K562 (cell line): ENCODE measurements at regions not wholly inside any gene's neighbourhood (a gene's known extent, or its start where the extent isn't known, plus 50 kb on each side); places are given as distances from the start of the nearest gene placed in this dataset.

Experiments used
- MTA3 ChIP-seq: fragments of 450-650 bp; formaldehyde crosslinking; IDR thresholded peaks from 2 replicates; pipeline ENCODE4 v1.6.1; 2017; ENCODE audit warnings: mild to moderate bottlenecking, borderline replicate concordance
- NR2C1 ChIP-seq, 2 experiments: fragments of 450-650 bp; IDR thresholded peaks; 2 replicates each; pipeline ENCODE4 v1.6.1; 2017; ENCODE audit warnings: mild to moderate bottlenecking in 2 of 2, antibody characterized with exemption in 1 of 2, inconsistent platforms in 1 of 2, missing compliant biosample characterization in 1 of 2, missing genetic modification characterization in 1 of 2
- SAFB ChIP-seq: fragments of 200-400 bp; formaldehyde crosslinking; IDR thresholded peaks from 2 replicates; pipeline ENCODE4 v1.6.1; 2017; ENCODE audit warnings: low read depth, low read length, borderline replicate concordance
- ZBTB33 ChIP-seq: sonication (generic); formaldehyde crosslinking; IDR thresholded peaks from 2 replicates; pipeline ENCODE4 v1.8.1; 2023; ENCODE audit warnings: mild to moderate bottlenecking, missing genetic modification reagents
- ZNF184 ChIP-seq: sonication (generic); formaldehyde crosslinking; IDR thresholded peaks from 2 replicates; pipeline ENCODE4 v1.5.0; 2020; ENCODE audit warnings: missing genetic modification reagents
- ZNF274 ChIP-seq: IDR thresholded peaks from 2 replicates; pipeline ENCODE4 v1.6.1; 2011; ENCODE audit warnings: low read depth, mild to moderate bottlenecking, low read length, moderate library complexity, borderline replicate concordance
- ZNF507 ChIP-seq: conservative IDR thresholded peaks from 2 replicates; pipeline ENCODE4 v1.6.1; 2017; ENCODE audit warnings: missing genetic modification characterization, missing compliant biosample characterization
- TF ChIP-seq, protein P1 (sequence below): fragments of 450-650 bp; IDR thresholded peaks from 2 replicates; pipeline ENCODE4 v1.6.1; 2016; ENCODE audit warnings: missing biosample characterization, missing genetic modification characterization
- TF ChIP-seq, protein P2 (sequence below): fragments of 250-450 bp; sonication (Bioruptor Pico); IDR thresholded peaks from 2 replicates; pipeline ENCODE4 v1.8.0; 2021; ENCODE audit warnings: borderline replicate concordance, mild to moderate bottlenecking, moderate library complexity; ENCODE audit not compliant: poor library complexity, severe bottlenecking

DNA sequence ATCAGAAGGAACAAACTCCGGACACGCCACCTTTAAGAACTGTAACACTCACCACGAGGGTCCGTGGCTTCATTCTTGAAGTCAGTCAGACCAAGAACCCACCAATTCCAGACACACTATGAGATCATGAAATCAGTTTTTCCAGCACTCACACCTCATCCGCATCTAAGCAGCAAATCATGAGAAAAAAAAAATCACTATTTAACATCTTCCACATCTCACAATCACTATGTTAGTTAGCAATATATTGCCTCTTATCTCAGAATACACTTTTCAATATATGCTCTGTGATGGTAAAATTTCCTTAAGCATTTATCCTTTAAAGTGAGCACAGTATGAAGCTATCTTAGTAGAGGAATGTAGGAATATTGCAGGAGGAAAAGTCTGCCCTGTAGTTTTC is 328.7 kb downstream of the FAM181B start (continued):
- TF ChIP-seq ZBTB33 (CRISPR knock-in tag) = no peak
- TF ChIP-seq SAFB = no peak
- TF ChIP-seq NR2C1 (IDR thresholded peaks at IDR 0.05) = no peak
- TF ChIP-seq NR2C1 (tag; IDR thresholded peaks at IDR 0.05) = no peak
- no peak for TF ChIP-seq MTA3
- TF ChIP-seq, protein P1, sequence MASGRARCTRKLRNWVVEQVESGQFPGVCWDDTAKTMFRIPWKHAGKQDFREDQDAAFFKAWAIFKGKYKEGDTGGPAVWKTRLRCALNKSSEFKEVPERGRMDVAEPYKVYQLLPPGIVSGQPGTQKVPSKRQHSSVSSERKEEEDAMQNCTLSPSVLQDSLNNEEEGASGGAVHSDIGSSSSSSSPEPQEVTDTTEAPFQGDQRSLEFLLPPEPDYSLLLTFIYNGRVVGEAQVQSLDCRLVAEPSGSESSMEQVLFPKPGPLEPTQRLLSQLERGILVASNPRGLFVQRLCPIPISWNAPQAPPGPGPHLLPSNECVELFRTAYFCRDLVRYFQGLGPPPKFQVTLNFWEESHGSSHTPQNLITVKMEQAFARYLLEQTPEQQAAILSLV (tag) = no peak
- no peak for TF ChIP-seq ZNF184 (CRISPR knock-in tag)
- no peak for TF ChIP-seq ZNF507 (tag)
- TF ChIP-seq, protein P2, sequence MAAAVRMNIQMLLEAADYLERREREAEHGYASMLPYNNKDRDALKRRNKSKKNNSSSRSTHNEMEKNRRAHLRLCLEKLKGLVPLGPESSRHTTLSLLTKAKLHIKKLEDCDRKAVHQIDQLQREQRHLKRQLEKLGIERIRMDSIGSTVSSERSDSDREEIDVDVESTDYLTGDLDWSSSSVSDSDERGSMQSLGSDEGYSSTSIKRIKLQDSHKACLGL (CRISPR knock-in tag) = no peak
- no peak for TF ChIP-seq ZNF274
